Occipital lobe (tissue), 1 donor: ENCODE measurements at regions not wholly inside any gene's neighbourhood (a gene's known extent, or its start where the extent isn't known, plus 50 kb on each side); places are given as distances from the start of the nearest gene placed in this dataset.

ENCODE experiments used
- DNase-seq: peaks from one replicate; lab custom pipeline; 2025; lab: John Stamatoyannopoulos, UW

- DNase-seq = no peak
These were observed 434.8 kb upstream of the NPVF start for GRCh38 chr7:25662841-25663800.

- no peak for DNase-seq
These were observed 435.6 kb upstream of the NPVF start for GRCh38 chr7:25663877-25664276.

- DNase-seq = no peak
These were observed 436.3 kb upstream of the NPVF start for GRCh38 chr7:25664593-25664992.

GRCh38 chr7:25665374-25665773 is 437.1 kb upstream of the NPVF start:
- DNase-seq = no peak

- no peak for DNase-seq
These were observed 437.8 kb upstream of the NPVF start for GRCh38 chr7:25665903-25666670.

- no peak for DNase-seq
These were observed 438.4 kb upstream of the NPVF start for GRCh38 chr7:25666671-25667060.

- no peak for DNase-seq
These were observed 441.0 kb upstream of the NPVF start for GRCh38 chr7:25669281-25669781.

- DNase-seq = no peak
These were observed 441.9 kb upstream of the NPVF start for GRCh38 chr7:25669961-25670841.

GRCh38 chr7:25671111-25671510 is 442.8 kb upstream of the NPVF start:
- DNase-seq = no peak

GRCh38 chr7:25672496-25672895 is 444.2 kb upstream of the NPVF start:
- DNase-seq = no peak

GRCh38 chr7:25675789-25676474 is 447.6 kb upstream of the NPVF start:
- no peak for DNase-seq

- no peak for DNase-seq
These were observed 449.3 kb upstream of the NPVF start for GRCh38 chr7:25677595-25677994.

- DNase-seq = no peak
These were observed 449.9 kb upstream of the NPVF start for GRCh38 chr7:25678215-25678614.

GRCh38 chr7:25680636-25681035 is 452.4 kb upstream of the NPVF start:
- no peak for DNase-seq

GRCh38 chr7:25684360-25684759 is 456.1 kb upstream of the NPVF start:
- no peak for DNase-seq

- DNase-seq = no peak
These were observed 458.2 kb upstream of the NPVF start for GRCh38 chr7:25686493-25686892.

- DNase-seq = no peak
These were observed 457.8 kb upstream of the NFE2L3 start for GRCh38 chr7:25694211-25694610.

- DNase-seq = no peak
These were observed 457.3 kb upstream of the NFE2L3 start for GRCh38 chr7:25694699-25695098.

GRCh38 chr7:25696571-25696970 is 455.4 kb upstream of the NFE2L3 start:
- DNase-seq = no peak

- DNase-seq = no peak
These were observed 453.4 kb upstream of the NFE2L3 start for GRCh38 chr7:25698451-25699113.
